ENCODE measurements at regions not wholly inside any gene's neighbourhood (a gene's known extent, or its start where the extent isn't known, plus 50 kb on each side); places are given as distances from the start of the nearest gene placed in this dataset.

GRCh38 chr5:18828351-18828750 is 1159.6 kb downstream of the CDH18 start:
- no peaks in the 10 kb centered on the region for H3K27me3 Mint-ChIP-seq (ENCODE audit: insufficient read depth, low read depth, poor library complexity)
- no peak overlapping the region for H3K27ac Mint-ChIP-seq
- Histone ChIP-seq H3K4me1 (ENCODE audit: insufficient read depth) (no peaks in the 10 kb centered on the region), H2AFZ (peak overlapping the region; percentile 9; the same call in 1 of the 2 replicates), H3K4me3 (no peak overlapping the region), H3K79me2 (replicated peaks; ENCODE audit: insufficient read depth) (no peaks in the 10 kb centered on the region), H3F3A (replicated peaks; ENCODE audit: low read depth) (no peaks in the 10 kb centered on the region), H4K20me1 (replicated peaks; ENCODE audit: insufficient read depth) (no peaks in the 10 kb centered on the region), H3K36me3 (ENCODE audit: insufficient read depth) (no peaks in the 10 kb centered on the region), H3K27ac (ENCODE audit: low read depth) (no peak overlapping the region), H3K27me3 (ENCODE audit: insufficient read depth) (no peaks in the 10 kb centered on the region), H3K4me2 (no peak overlapping the region), H3K9me2 (ENCODE audit: insufficient read depth) (no peaks in the 10 kb centered on the region)
- DNase-seq (ENCODE audit: low spot score) = no peak
- H3K4me1 Mint-ChIP-seq = peaks cover 3% of the 10 kb centered on the region; the same call in 1 of the 3 replicates
- peaks cover 6% of the 10 kb centered on the region; the same call in 1 of the 3 replicates for H3K9me3 Mint-ChIP-seq
- no peak overlapping the region for H3K4me3 Mint-ChIP-seq
- peaks cover 4% of the 10 kb centered on the region; the same call in 1 of the 3 replicates for H3K36me3 Mint-ChIP-seq (ENCODE audit: low read depth)
- no peak for ATAC-seq
- TF ChIP-seq ZNF331 (CRISPR knock-in tag; IDR thresholded peaks at IDR 0.05; ENCODE audit: low read depth) (no peak), EZH2 (IDR thresholded peaks at IDR 0.05; ENCODE audit: low read depth, unreplicated experiment) (no peak), NANOG (IDR thresholded peaks at IDR 0.05; ENCODE audit: borderline replicate concordance) (no peak), CREB1 (CRISPR knock-in tag; IDR thresholded peaks at IDR 0.05; ENCODE audit: low read depth) (no peak), POLR2AphosphoS5 (IDR thresholded peaks at IDR 0.05; ENCODE audit: low read depth) (no peak), JUNB (IDR thresholded peaks at IDR 0.05; ENCODE audit: unreplicated experiment) (no peak), EZH2phosphoT487 (IDR thresholded peaks at IDR 0.05; ENCODE audit: unreplicated experiment) (no peak), STAT1 (IDR thresholded peaks at IDR 0.05; ENCODE audit: unreplicated experiment) (no peak), ZNF462 (CRISPR knock-in tag; IDR thresholded peaks at IDR 0.05) (no peak)
- TF ChIP-seq, protein P1, sequence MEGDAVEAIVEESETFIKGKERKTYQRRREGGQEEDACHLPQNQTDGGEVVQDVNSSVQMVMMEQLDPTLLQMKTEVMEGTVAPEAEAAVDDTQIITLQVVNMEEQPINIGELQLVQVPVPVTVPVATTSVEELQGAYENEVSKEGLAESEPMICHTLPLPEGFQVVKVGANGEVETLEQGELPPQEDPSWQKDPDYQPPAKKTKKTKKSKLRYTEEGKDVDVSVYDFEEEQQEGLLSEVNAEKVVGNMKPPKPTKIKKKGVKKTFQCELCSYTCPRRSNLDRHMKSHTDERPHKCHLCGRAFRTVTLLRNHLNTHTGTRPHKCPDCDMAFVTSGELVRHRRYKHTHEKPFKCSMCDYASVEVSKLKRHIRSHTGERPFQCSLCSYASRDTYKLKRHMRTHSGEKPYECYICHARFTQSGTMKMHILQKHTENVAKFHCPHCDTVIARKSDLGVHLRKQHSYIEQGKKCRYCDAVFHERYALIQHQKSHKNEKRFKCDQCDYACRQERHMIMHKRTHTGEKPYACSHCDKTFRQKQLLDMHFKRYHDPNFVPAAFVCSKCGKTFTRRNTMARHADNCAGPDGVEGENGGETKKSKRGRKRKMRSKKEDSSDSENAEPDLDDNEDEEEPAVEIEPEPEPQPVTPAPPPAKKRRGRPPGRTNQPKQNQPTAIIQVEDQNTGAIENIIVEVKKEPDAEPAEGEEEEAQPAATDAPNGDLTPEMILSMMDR (conservative IDR thresholded peaks at IDR 0.05; ENCODE audit: low read depth in 2 of 2) = no peak
